Mucosa of rectum (tissue), 2 donors: ENCODE measurements at regions not wholly inside any gene's neighbourhood (a gene's known extent, or its start where the extent isn't known, plus 50 kb on each side); places are given as distances from the start of the nearest gene placed in this dataset.

ENCODE experiments used
- H3K27ac ChIP-seq, 2 donors: one replicate each; pipeline ENCODE4 v1.7.0; 2013; ENCODE audit warnings: inconsistent platforms in 2 of 2, low read depth in 2 of 2, low read length in 2 of 2
- H3K27me3 ChIP-seq, 2 donors: one replicate each; pipeline ENCODE4 v1.7.0; 2013; ENCODE audit warnings: low read length in 2 of 2; ENCODE audit not compliant: control insufficient read depth in 2 of 2, insufficient read depth in 2 of 2
- H3K36me3 ChIP-seq, 2 donors: one replicate each; pipeline ENCODE4 v1.7.0; 2013; ENCODE audit warnings: low read length in 2 of 2; ENCODE audit not compliant: control insufficient read depth in 2 of 2, insufficient read depth in 2 of 2
- H3K4me1 ChIP-seq, 2 donors: one replicate each; pipeline ENCODE4 v1.7.0; 2013; ENCODE audit warnings: low read length in 2 of 2, mild to moderate bottlenecking in 1 of 2; ENCODE audit not compliant: control insufficient read depth in 2 of 2, insufficient read depth in 2 of 2
- H3K4me3 ChIP-seq, 2 donors: one replicate each; pipeline ENCODE4 v1.7.0; 2013; ENCODE audit warnings: low read length in 2 of 2
- H3K9ac ChIP-seq, 2 donors: one replicate each; pipeline ENCODE4 v1.7.0; 2013; ENCODE audit warnings: low read length in 2 of 2, low read depth in 1 of 2, mild to moderate bottlenecking in 1 of 2
- H3K9me3 ChIP-seq, 2 donors: one replicate each; pipeline ENCODE4 v1.7.0; 2013; ENCODE audit warnings: low read length in 2 of 2; ENCODE audit not compliant: control insufficient read depth in 2 of 2
- donor health status: healthy.
- donor health status: Normal muscosa, but diverticular disease.

GRCh38 chr6:126172131-126172530, 167.8 kb upstream of the CENPW start:
- H3K4me3 ChIP-seq, result no peak overlapping the region
- no peak overlapping the region for H3K27ac ChIP-seq
- no peaks in the 10 kb centered on the region for H3K27me3 ChIP-seq
- H3K36me3 ChIP-seq, result no peaks in the 10 kb centered on the region
- H3K9ac ChIP-seq, result no peak overlapping the region
- H3K4me1 ChIP-seq, result peaks cover 0 to 3% of the 10 kb centered on the region in 2 donors
- no peaks in the 10 kb centered on the region for H3K9me3 ChIP-seq

DNA sequence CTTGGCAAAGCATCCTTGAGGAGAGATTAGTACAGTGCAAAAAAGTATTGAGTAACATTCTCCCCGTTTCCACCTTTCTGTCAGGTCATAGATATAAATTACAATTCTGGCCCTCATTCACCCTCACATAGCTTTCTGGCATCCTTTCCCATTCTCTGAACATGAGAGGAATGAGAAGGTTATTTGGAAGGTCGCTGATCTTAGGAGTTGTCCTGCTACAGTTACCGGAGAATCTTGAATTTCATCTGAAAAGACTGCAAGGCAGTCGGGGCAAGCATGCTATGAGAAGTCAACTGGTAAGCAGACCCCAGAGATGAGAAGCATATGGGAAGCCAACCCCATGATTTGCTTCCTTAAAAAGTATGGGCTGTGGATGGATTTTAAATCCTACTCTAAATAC, 166.7 kb upstream of the CENPW start:
- Histone ChIP-seq H3K4me1 (peaks cover 0 to 3% of the 10 kb centered on the region in 2 donors), H3K27ac (no peak overlapping the region), H3K9ac (no peak overlapping the region), H3K27me3 (no peaks in the 10 kb centered on the region), H3K36me3 (no peaks in the 10 kb centered on the region), H3K4me3 (no peak overlapping the region), H3K9me3 (no peaks in the 10 kb centered on the region)

DNA sequence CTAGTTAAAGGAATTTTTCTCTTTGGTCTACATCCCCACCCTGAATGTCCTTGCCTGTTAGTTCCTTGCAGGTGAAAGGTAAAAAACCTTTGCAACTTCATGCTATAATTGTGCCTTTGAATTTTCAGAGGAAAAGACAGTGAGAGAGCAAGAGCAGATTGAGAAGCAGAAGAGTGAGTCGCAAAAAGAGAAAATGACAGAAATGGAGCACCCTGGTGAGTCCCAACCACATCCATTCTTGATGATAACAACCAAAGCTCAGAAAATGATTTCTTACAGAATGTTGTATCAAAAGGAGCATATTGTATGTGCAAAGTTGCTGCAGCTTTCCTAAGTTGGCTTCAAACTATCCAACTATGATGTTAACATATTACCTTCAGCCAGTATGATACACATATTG, 165.2 kb upstream of the CENPW start:
- Histone ChIP-seq H3K4me1 (peaks cover 0 to 3% of the 10 kb centered on the region in 2 donors), H3K27me3 (no peaks in the 10 kb centered on the region), H3K4me3 (no peak overlapping the region), H3K9me3 (no peaks in the 10 kb centered on the region), H3K36me3 (no peaks in the 10 kb centered on the region), H3K27ac (no peak overlapping the region), H3K9ac (no peak overlapping the region)

- Histone ChIP-seq H3K4me3 (no peak overlapping the region), H3K27me3 (no peaks in the 10 kb centered on the region), H3K9ac (no peak overlapping the region), H3K4me1 (peaks cover 0 to 3% of the 10 kb centered on the region in 2 donors), H3K27ac (no peak overlapping the region), H3K9me3 (no peaks in the 10 kb centered on the region), H3K36me3 (no peaks in the 10 kb centered on the region)
Observed at GRCh38 chr6:126175251-126175650, 164.7 kb upstream of the CENPW start.

DNA sequence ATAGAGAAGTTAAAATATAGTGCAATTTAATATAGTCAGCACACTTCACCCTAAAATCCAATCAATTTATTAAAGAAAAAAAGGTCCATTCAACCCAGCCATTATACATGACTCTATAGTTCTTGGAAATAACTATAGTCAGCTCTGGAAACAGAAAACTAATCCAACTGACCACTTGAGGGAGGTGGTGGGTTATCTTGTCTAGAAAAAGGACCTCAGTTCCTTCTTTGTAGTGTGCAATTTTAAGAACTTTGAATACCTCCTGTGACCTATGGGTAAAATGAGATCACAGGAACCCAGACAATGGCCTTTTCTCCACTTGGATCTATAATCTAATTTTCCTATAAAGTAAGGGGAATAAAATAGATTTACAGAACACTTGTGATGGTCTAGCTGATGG, 163.6 kb upstream of the CENPW start:
- Histone ChIP-seq H3K9ac (no peak overlapping the region), H3K4me1 (peaks cover 0 to 1% of the 10 kb centered on the region in 2 donors), H3K36me3 (no peaks in the 10 kb centered on the region), H3K4me3 (no peak overlapping the region), H3K27ac (no peak overlapping the region), H3K27me3 (no peaks in the 10 kb centered on the region), H3K9me3 (no peaks in the 10 kb centered on the region)

DNA sequence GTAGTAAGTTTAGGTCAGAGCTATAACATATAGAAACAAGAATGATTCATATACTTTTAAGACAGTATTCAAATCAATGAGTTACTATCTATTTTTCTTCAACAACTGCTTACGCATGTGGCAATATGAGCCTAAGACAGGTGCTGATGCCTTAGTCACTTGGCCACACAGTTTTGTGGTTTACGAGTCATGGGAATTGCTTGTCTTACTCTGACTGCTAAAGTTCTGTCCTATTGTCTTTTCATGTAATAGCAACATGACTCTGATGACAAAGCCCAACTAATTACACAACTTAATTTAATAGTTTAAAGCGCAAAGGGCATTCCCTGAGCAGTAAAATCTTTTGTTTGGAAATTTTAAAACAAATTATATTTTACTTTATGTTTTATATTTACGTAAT, 159.3 kb upstream of the CENPW start:
- no peak overlapping the region for H3K4me3 ChIP-seq
- no peak overlapping the region for H3K9ac ChIP-seq
- no peaks in the 10 kb centered on the region for H3K4me1 ChIP-seq
- H3K9me3 ChIP-seq, result no peaks in the 10 kb centered on the region
- H3K36me3 ChIP-seq, result no peaks in the 10 kb centered on the region
- no peaks in the 10 kb centered on the region for H3K27me3 ChIP-seq
- H3K27ac ChIP-seq, result no peak overlapping the region

GRCh38 chr6:126181173-126181741, 158.7 kb upstream of the CENPW start:
- no peak overlapping the region for H3K4me3 ChIP-seq
- H3K27me3 ChIP-seq, result no peaks in the 10 kb centered on the region
- H3K9me3 ChIP-seq, result no peaks in the 10 kb centered on the region
- H3K4me1 ChIP-seq, result no peaks in the 10 kb centered on the region
- H3K9ac ChIP-seq, result no peak overlapping the region
- H3K36me3 ChIP-seq, result no peaks in the 10 kb centered on the region
- H3K27ac ChIP-seq, result no peak overlapping the region

- no peaks in the 10 kb centered on the region for H3K36me3 ChIP-seq
- H3K4me3 ChIP-seq, result no peak overlapping the region
- no peak overlapping the region for H3K27ac ChIP-seq
- H3K4me1 ChIP-seq, result no peaks in the 10 kb centered on the region
- H3K9ac ChIP-seq, result no peak overlapping the region
- H3K27me3 ChIP-seq, result no peaks in the 10 kb centered on the region
- H3K9me3 ChIP-seq, result no peaks in the 10 kb centered on the region
Observed at GRCh38 chr6:126181890-126182289, 158.0 kb upstream of the CENPW start.

DNA sequence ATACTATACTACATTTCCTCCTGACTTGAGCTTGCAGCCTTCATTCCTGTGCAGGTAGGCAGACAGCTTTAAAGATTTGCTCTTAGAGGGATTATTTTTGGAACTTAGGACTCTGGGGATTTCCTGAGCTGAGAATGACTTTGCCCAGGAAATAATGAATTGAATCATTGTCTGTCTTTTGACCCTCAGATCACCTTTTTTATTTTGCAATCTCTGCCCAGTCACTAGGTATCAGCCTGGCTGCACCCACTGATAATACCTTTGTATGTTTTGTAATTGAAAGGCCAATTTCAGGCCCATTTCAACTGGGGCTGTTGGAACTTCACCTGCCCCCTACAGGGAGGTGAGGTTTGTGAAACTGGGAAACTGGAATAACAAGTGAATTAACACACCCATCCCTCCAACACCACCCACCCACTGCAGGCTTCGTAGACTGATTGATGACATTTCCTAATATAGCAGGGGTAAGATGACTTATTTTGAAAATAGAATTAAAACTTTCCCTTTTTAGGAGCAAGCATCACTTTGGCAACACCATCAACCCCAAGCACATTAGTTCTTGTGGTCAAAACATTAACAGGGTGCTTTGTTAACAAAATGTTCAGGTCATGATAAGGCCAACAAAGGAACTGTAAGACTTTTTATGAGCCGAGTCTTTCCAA, 157.1 kb upstream of the CENPW start:
- Histone ChIP-seq H3K27ac (no peak overlapping the region), H3K27me3 (no peaks in the 10 kb centered on the region), H3K9ac (no peak overlapping the region), H3K4me3 (no peak overlapping the region), H3K4me1 (no peaks in the 10 kb centered on the region), H3K36me3 (no peaks in the 10 kb centered on the region), H3K9me3 (no peaks in the 10 kb centered on the region)

- Histone ChIP-seq H3K36me3 (no peaks in the 10 kb centered on the region), H3K27me3 (no peaks in the 10 kb centered on the region), H3K4me1 (no peaks in the 10 kb centered on the region), H3K9me3 (no peaks in the 10 kb centered on the region), H3K9ac (no peak overlapping the region), H3K4me3 (no peak overlapping the region), H3K27ac (no peak overlapping the region)
Observed at GRCh38 chr6:126185774-126186173, 154.1 kb upstream of the CENPW start.
